GM12891 (cell line): ENCODE measurements at regions not wholly inside any gene's neighbourhood (a gene's known extent, or its start where the extent isn't known, plus 50 kb on each side); places are given as distances from the start of the nearest gene placed in this dataset.
A peak's percentile ranks its signal among the peaks of the same experiment; 100 is the strongest.

Source experiments
- DNase-seq: peaks from one replicate; pipeline ENCODE4 v3.0.0; 2011; ENCODE audit warnings: low spot score; ENCODE audit not compliant: insufficient read length
- FAIRE-seq: peaks from 2 replicates; lab custom pipeline; 2011; peaks lifted over from hg19 to GRCh38; lab: Jason Lieb, UNC
- PAX5 ChIP-seq: IDR thresholded peaks from 2 replicates; pipeline ENCODE4 v1.6.1; 2011; ENCODE audit warnings: low read length, moderate library complexity, mild to moderate bottlenecking; ENCODE audit not compliant: insufficient read depth, severe bottlenecking
- POLR2A ChIP-seq: IDR thresholded peaks from 2 replicates; pipeline ENCODE4 v1.6.1; 2011; ENCODE audit warnings: low read depth, low read length, control low read depth
- POLR2AphosphoS5 ChIP-seq: IDR thresholded peaks from 2 replicates; pipeline ENCODE4 v1.6.1; 2011; ENCODE audit warnings: low read depth, low read length, control low read depth
- POU2F2 ChIP-seq: IDR thresholded peaks from 2 replicates; pipeline ENCODE4 v1.6.1; 2011; ENCODE audit warnings: low read depth, mild to moderate bottlenecking, control low read depth, low read length, moderate library complexity
- SPI1 ChIP-seq: IDR thresholded peaks from 2 replicates; pipeline ENCODE4 v1.6.1; 2011; ENCODE audit warnings: low read depth, low read length, control low read depth
- TAF1 ChIP-seq: IDR thresholded peaks from 2 replicates; pipeline ENCODE4 v1.6.1; 2011; ENCODE audit warnings: low read depth, low read length, control low read depth

- FAIRE-seq (no peak), DNase-seq (no peak)
- TF ChIP-seq SPI1 (no peak), POLR2A (no peak), POU2F2 (no peak), PAX5 (no peak), TAF1 (no peak)
Observed at GRCh38 chr10:131777921-131778320, 122.9 kb upstream of the PPP2R2D start.

GRCh38 chr10:131778385-131778784, 122.4 kb upstream of the PPP2R2D start:
- no peak for DNase-seq
- TF ChIP-seq TAF1 (no peak), SPI1 (no peak), POLR2A (no peak), PAX5 (no peak), POLR2AphosphoS5 (no peak), POU2F2 (no peak)
- FAIRE-seq, result no peak

GRCh38 chr10:131778842-131779241, 122.0 kb upstream of the PPP2R2D start:
- DNase-seq (no peak), FAIRE-seq (no peak)

GRCh38 chr10:131779661-131780394, 121.0 kb upstream of the PPP2R2D start:
- TF ChIP-seq SPI1, result no peak
- TF ChIP-seq PAX5, result no peak
- no peak for TF ChIP-seq POLR2A
- no peak for FAIRE-seq
- DNase-seq, result no peak

More at GRCh38 chr10:131778842-131779241, 122.0 kb upstream of the PPP2R2D start:
- TF ChIP-seq TAF1, result no peak
- no peak for TF ChIP-seq PAX5
- no peak for TF ChIP-seq POLR2AphosphoS5
- TF ChIP-seq POU2F2, result no peak
- no peak for TF ChIP-seq POLR2A

- TF ChIP-seq POU2F2, result no peak
- no peak for TF ChIP-seq SPI1
- TF ChIP-seq POLR2A, result no peak
- TF ChIP-seq PAX5, result no peak
- no peak for TF ChIP-seq TAF1
- TF ChIP-seq POLR2AphosphoS5, result no peak
- no peak for FAIRE-seq
- DNase-seq, result no peak
Observed at GRCh38 chr10:131781076-131781475, 119.7 kb upstream of the PPP2R2D start.

- DNase-seq (no peak), FAIRE-seq (no peak)
- no peak for TF ChIP-seq POLR2AphosphoS5
- no peak for TF ChIP-seq TAF1
- no peak for TF ChIP-seq PAX5
- TF ChIP-seq SPI1, result no peak
- TF ChIP-seq POLR2A, result no peak
- TF ChIP-seq POU2F2, result no peak
Observed at GRCh38 chr10:131781791-131782190, 119.0 kb upstream of the PPP2R2D start.

GRCh38 chr10:131784363-131785120, 116.3 kb upstream of the PPP2R2D start:
- DNase-seq (no peak), FAIRE-seq (no peak)
- TF ChIP-seq SPI1 (no peak), POLR2A (no peak), POU2F2 (no peak), PAX5 (no peak), POLR2AphosphoS5 (no peak), TAF1 (no peak)

GRCh38 chr10:131785121-131785460, 115.7 kb upstream of the PPP2R2D start:
- TF ChIP-seq PAX5, result no peak
- DNase-seq (no peak), FAIRE-seq (no peak)

GRCh38 chr10:131786756-131787605, 113.8 kb upstream of the PPP2R2D start:
- no peak for DNase-seq
- TF ChIP-seq POLR2AphosphoS5, result no peak
- FAIRE-seq, result peak; percentile 28

GRCh38 chr10:131787961-131788360, 112.8 kb upstream of the PPP2R2D start:
- TF ChIP-seq TAF1, result no peak
- TF ChIP-seq POLR2A, result no peak
- no peak for TF ChIP-seq SPI1
- FAIRE-seq, result no peak
- no peak for DNase-seq
